B cell (primary cell): ENCODE measurements at regions not wholly inside any gene's neighbourhood (a gene's known extent, or its start where the extent isn't known, plus 50 kb on each side); places are given as distances from the start of the nearest gene placed in this dataset.

Experiments
- ATAC-seq: fragments of 200-7000 bp; cut with Tn5 transposase; one replicate; pipeline ENCODE4 v1.10.0; 2021; ENCODE audit warnings: low read depth, mild to moderate bottlenecking, moderate number of reproducible peaks, moderate library complexity
- CTCF ChIA-PET: fragments of 350-600 bp; sonication (Branson Sonifier 250); formaldehyde crosslinking; loops from one replicate; lab custom pipeline; 2021; ENCODE audit warnings: antibody characterized with exemption, inconsistent platforms; lab: Charles Lee
- POLR2A ChIA-PET: fragments of 350-600 bp; sonication (Branson Sonifier 250); formaldehyde crosslinking; loops from one replicate; lab custom pipeline; 2021; ENCODE audit warnings: antibody characterized with exemption; lab: Charles Lee
- DNase-seq: peaks from one replicate; pipeline ENCODE4 v3.0.0; 2013
- H2AFZ ChIP-seq: 2 replicates; pipeline ENCODE4 v1.6.1; 2012; ENCODE audit warnings: mild to moderate bottlenecking, low read depth, low read length; ENCODE audit not compliant: insufficient read depth, poor library complexity, severe bottlenecking
- H3K27ac ChIP-seq, 2 donors: 1 replicate in 1 of 2; 2 replicates in 1 of 2; pipeline ENCODE4 v1.5.1; 2012 to 2013; ENCODE audit warnings: low read length in 2 of 2, mild to moderate bottlenecking in 2 of 2, moderate library complexity in 1 of 2
- H3K27me3 ChIP-seq, 4 experiments: fragments of 200-600 bp in 1 of 4; sonication (generic) in 1 of 4; replicated peaks in 1 of 4; 1 replicate in 2 of 4; 2 replicates in 2 of 4; pipeline versions ENCODE4 v1.6.1 to v1.7.0; 2013 to 2016; ENCODE audit warnings: low read length in 3 of 4, mild to moderate bottlenecking in 2 of 4, mixed read lengths in 1 of 4, moderate library complexity in 1 of 4; ENCODE audit not compliant: insufficient read depth in 4 of 4, control insufficient read depth in 3 of 4; ENCODE audit errors: control extremely low read depth in 1 of 4
- H3K36me3 ChIP-seq, 2 experiments: replicated peaks in 1 of 2; 1 replicate in 1 of 2; 2 replicates in 1 of 2; pipeline versions ENCODE4 v1.6.1 to v1.7.1; 2013; ENCODE audit warnings: low read length in 1 of 2; ENCODE audit not compliant: insufficient read depth in 2 of 2, control insufficient read depth in 1 of 2; ENCODE audit errors: control extremely low read depth in 1 of 2, extremely low read depth in 1 of 2
- H3K4me1 ChIP-seq, 2 donors: fragments of 200-600 bp in 1 of 2; sonication (generic) in 1 of 2; 1 replicate in 1 of 2; 2 replicates in 1 of 2; pipeline versions ENCODE4 v1.5.1 to v1.6.1; 2013 to 2017; ENCODE audit warnings: low read length in 2 of 2; ENCODE audit not compliant: control insufficient read depth in 2 of 2, insufficient read depth in 2 of 2
- H3K4me2 ChIP-seq: replicated peaks from 2 replicates; pipeline ENCODE3; 2012; ENCODE audit warnings: mild to moderate bottlenecking, low read depth, low read length; ENCODE audit not compliant: poor library complexity, severe bottlenecking
- H3K4me3 ChIP-seq, 5 experiments: fragments of 200-600 bp in 1 of 5; sonication (generic) in 1 of 5; 1 replicate in 3 of 5; 2 replicates in 2 of 5; pipeline versions ENCODE4 v1.5.1 to v1.7.0; 2011 to 2016; ENCODE audit warnings: low read length in 4 of 5, mild to moderate bottlenecking in 4 of 5, low read depth in 2 of 5, control low read depth in 1 of 5, moderate library complexity in 1 of 5; ENCODE audit not compliant: insufficient read depth in 1 of 5; ENCODE audit errors: control extremely low read depth in 1 of 5, extremely low read depth in 1 of 5
- H3K79me2 ChIP-seq: fragments of 200-600 bp; sonication (generic); one replicate; pipeline ENCODE4 v1.6.0; 2016; ENCODE audit warnings: low read length; ENCODE audit not compliant: control insufficient read depth, insufficient read depth
- H3K9ac ChIP-seq: fragments of 200-600 bp; sonication (generic); 2 replicates; pipeline ENCODE4 v1.6.1; 2017; ENCODE audit warnings: mild to moderate bottlenecking, low read length, moderate library complexity
- H3K9me3 ChIP-seq, 3 donors: one replicate each; pipeline versions ENCODE4 v1.6.1 to v1.7.1; 2013; ENCODE audit warnings: low read length in 2 of 3; ENCODE audit not compliant: control insufficient read depth in 2 of 3, insufficient read depth in 1 of 3; ENCODE audit errors: control extremely low read depth in 1 of 3
- H4K20me1 ChIP-seq: 2 replicates; pipeline ENCODE4 v1.6.0; 2012; ENCODE audit warnings: mild to moderate bottlenecking, low read length; ENCODE audit not compliant: insufficient read depth, control insufficient read depth, poor library complexity, severe bottlenecking
- H3K27ac Mint-ChIP-seq: one replicate; pipeline ENCODE4 v1.8.0; 2021; ENCODE audit warnings: mixed read lengths
- H3K27me3 Mint-ChIP-seq: one replicate; pipeline ENCODE4 v1.8.0; 2021; ENCODE audit warnings: mixed read lengths
- H3K4me1 Mint-ChIP-seq: one replicate; pipeline ENCODE4 v1.8.0; 2021; ENCODE audit warnings: mixed read lengths
- H3K4me3 Mint-ChIP-seq: one replicate; pipeline ENCODE4 v1.8.0; 2021; ENCODE audit warnings: mixed read lengths
- H3K9me3 Mint-ChIP-seq: one replicate; pipeline ENCODE4 v1.8.0; 2022; ENCODE audit warnings: mixed read lengths; ENCODE audit not compliant: insufficient read depth
- EZH2 ChIP-seq: IDR thresholded peaks from 2 replicates; pipeline ENCODE4 v1.6.1; 2012; ENCODE audit warnings: borderline replicate concordance, low read depth, mild to moderate bottlenecking, moderate library complexity, low read length; ENCODE audit not compliant: insufficient read depth, poor library complexity, severe bottlenecking
- WGBS: methylation state at CpG from one replicate; pipeline ENCODE4 v1.1.5; 2013; ENCODE audit warnings: missing lambda C conversion rate; ENCODE audit not compliant: insufficient coverage; 5-methylcytosine and 5-hydroxymethylcytosine counted together
- intact Hi-C: fragments of 100-400 bp; cut with micrococcal nuclease; formaldehyde crosslinking; loops from one replicate; pipeline ENCODE4 v1.10.0; 2022
- TF ChIP-seq, protein P1 (sequence below): fragments of 200-600 bp; IDR thresholded peaks from one replicate; pipeline ENCODE4 v1.8.0; 2022; ENCODE audit warnings: antibody characterized with exemption, mild to moderate bottlenecking

DNA sequence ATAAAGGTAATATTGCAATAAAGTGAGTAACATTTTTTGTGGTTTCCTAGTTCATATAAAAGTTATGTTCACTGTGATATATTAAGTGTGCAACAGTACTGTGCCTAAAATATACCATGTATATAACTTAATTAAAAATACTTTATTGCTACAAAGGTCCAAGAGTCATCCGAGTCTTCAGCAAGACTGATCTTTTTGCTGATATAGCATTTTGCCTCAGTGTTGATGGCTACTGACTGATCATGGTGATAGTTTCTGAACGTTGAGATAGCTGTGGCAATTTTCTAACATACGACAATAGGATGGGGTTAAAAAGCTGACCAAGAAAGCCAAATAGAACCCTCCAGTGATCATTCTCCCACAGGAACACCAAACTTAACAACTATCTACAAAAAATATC, 1302.7 kb downstream of the TECRL start:
- H2AFZ ChIP-seq: no peak overlapping the region
- no peaks in the 10 kb centered on the region for H3K27me3 ChIP-seq
- H3K27ac ChIP-seq: no peak overlapping the region
- peaks cover 0 to 3% (median 0%) of the 10 kb centered on the region in 3 donors for H3K9me3 ChIP-seq
- Mint-ChIP-seq H3K9me3 (peaks cover 14% of the 10 kb centered on the region), H3K4me1 (no peaks in the 10 kb centered on the region), H3K27ac (no peak overlapping the region), H3K27me3 (no peaks in the 10 kb centered on the region), H3K4me3 (no peak overlapping the region)
- ATAC-seq: no peak
- H4K20me1 ChIP-seq: no peaks in the 10 kb centered on the region
- intact Hi-C loops: no loop called here
- DNase-seq: no peak
- H3K79me2 ChIP-seq: no peaks in the 10 kb centered on the region
- no peak overlapping the region for H3K9ac ChIP-seq
- POLR2A ChIA-PET: no interaction called here
- H3K4me2 ChIP-seq: no peak overlapping the region
- no peaks in the 10 kb centered on the region for H3K36me3 ChIP-seq
- WGBS: 80% methylated on average over 1 of the region's 3 CpGs
- H3K4me3 ChIP-seq: no peak overlapping the region
- CTCF ChIA-PET: no interaction called here
- H3K4me1 ChIP-seq: no peaks in the 10 kb centered on the region
- no peak for TF ChIP-seq EZH2
- TF ChIP-seq, protein P1, sequence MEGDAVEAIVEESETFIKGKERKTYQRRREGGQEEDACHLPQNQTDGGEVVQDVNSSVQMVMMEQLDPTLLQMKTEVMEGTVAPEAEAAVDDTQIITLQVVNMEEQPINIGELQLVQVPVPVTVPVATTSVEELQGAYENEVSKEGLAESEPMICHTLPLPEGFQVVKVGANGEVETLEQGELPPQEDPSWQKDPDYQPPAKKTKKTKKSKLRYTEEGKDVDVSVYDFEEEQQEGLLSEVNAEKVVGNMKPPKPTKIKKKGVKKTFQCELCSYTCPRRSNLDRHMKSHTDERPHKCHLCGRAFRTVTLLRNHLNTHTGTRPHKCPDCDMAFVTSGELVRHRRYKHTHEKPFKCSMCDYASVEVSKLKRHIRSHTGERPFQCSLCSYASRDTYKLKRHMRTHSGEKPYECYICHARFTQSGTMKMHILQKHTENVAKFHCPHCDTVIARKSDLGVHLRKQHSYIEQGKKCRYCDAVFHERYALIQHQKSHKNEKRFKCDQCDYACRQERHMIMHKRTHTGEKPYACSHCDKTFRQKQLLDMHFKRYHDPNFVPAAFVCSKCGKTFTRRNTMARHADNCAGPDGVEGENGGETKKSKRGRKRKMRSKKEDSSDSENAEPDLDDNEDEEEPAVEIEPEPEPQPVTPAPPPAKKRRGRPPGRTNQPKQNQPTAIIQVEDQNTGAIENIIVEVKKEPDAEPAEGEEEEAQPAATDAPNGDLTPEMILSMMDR: no peak

DNA sequence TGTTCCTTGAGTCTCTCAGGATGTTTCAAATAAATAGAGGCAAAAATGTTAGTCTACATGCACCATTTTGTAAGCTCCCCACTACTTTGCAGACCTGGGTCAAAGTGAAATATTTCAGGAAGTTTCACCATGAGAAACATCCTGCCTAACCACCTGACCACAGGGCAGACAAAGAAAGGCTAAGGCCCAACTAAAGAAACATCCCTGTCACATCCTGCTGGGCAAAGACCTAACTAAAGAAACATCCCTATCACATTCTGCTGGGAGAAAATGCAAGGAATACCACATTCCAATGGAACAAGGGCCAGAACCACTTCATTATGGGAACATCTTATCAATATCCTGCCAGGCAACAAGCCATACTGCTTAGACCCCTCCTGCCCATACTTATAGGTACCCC, 1303.4 kb downstream of the TECRL start:
- Mint-ChIP-seq H3K27ac (no peak overlapping the region), H3K27me3 (no peaks in the 10 kb centered on the region), H3K9me3 (peaks cover 14% of the 10 kb centered on the region), H3K4me3 (no peak overlapping the region), H3K4me1 (no peaks in the 10 kb centered on the region)
- intact Hi-C loops: no loop called here
- Histone ChIP-seq H3K9ac (no peak overlapping the region), H3K27me3 (no peaks in the 10 kb centered on the region), H3K79me2 (no peaks in the 10 kb centered on the region), H3K4me3 (no peak overlapping the region), H3K27ac (no peak overlapping the region), H4K20me1 (no peaks in the 10 kb centered on the region), H2AFZ (no peak overlapping the region), H3K36me3 (no peaks in the 10 kb centered on the region), H3K4me2 (no peak overlapping the region), H3K9me3 (peaks cover 0 to 3% (median 0%) of the 10 kb centered on the region in 3 donors), H3K4me1 (no peaks in the 10 kb centered on the region)
- ATAC-seq: no peak
- TF ChIP-seq, protein P1: no peak
- no peak for TF ChIP-seq EZH2
- POLR2A ChIA-PET: no interaction called here
- CTCF ChIA-PET: no interaction called here
- DNase-seq: no peak
